ENCODE measurements at regions not wholly inside any gene's neighbourhood (a gene's known extent, or its start where the extent isn't known, plus 50 kb on each side); places are given as distances from the start of the nearest gene placed in this dataset.

DNA sequence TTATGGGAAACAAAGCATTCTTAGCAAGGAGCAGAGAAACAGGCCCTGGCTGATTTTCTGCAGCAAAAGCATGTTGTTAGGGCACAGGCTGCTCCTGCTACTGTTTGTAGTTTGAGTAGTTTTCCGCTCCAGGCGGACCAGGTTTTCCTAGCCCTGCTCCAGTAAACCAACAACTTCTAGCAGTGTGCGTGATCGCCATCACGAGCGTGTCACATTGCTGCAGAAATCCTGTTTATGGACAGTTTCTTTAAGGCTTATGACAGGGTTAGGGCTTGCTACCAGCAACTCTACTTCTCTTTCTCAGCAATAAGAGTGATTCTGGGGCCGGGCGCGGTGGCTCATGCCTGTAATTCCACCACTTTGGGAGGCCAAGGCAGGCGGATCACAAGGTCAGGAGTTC lies 803.9 kb upstream of the CDH10 start:
- TF ChIP-seq, protein P1, sequence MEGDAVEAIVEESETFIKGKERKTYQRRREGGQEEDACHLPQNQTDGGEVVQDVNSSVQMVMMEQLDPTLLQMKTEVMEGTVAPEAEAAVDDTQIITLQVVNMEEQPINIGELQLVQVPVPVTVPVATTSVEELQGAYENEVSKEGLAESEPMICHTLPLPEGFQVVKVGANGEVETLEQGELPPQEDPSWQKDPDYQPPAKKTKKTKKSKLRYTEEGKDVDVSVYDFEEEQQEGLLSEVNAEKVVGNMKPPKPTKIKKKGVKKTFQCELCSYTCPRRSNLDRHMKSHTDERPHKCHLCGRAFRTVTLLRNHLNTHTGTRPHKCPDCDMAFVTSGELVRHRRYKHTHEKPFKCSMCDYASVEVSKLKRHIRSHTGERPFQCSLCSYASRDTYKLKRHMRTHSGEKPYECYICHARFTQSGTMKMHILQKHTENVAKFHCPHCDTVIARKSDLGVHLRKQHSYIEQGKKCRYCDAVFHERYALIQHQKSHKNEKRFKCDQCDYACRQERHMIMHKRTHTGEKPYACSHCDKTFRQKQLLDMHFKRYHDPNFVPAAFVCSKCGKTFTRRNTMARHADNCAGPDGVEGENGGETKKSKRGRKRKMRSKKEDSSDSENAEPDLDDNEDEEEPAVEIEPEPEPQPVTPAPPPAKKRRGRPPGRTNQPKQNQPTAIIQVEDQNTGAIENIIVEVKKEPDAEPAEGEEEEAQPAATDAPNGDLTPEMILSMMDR (conservative IDR thresholded peaks at IDR 0.05 in 1 of 2, IDR thresholded peaks at IDR 0.05 in 1 of 2; ENCODE audit: low read depth in 1 of 2, low read length in 2 of 2) = no peak
- no peak for TF ChIP-seq EZH2 (IDR thresholded peaks at IDR 0.05; ENCODE audit: low read length, missing control alignments)

Measured in fibroblast of lung (primary cell).